ENCODE measurements at regions not wholly inside any gene's neighbourhood (a gene's known extent, or its start where the extent isn't known, plus 50 kb on each side); places are given as distances from the start of the nearest gene placed in this dataset.

DNA sequence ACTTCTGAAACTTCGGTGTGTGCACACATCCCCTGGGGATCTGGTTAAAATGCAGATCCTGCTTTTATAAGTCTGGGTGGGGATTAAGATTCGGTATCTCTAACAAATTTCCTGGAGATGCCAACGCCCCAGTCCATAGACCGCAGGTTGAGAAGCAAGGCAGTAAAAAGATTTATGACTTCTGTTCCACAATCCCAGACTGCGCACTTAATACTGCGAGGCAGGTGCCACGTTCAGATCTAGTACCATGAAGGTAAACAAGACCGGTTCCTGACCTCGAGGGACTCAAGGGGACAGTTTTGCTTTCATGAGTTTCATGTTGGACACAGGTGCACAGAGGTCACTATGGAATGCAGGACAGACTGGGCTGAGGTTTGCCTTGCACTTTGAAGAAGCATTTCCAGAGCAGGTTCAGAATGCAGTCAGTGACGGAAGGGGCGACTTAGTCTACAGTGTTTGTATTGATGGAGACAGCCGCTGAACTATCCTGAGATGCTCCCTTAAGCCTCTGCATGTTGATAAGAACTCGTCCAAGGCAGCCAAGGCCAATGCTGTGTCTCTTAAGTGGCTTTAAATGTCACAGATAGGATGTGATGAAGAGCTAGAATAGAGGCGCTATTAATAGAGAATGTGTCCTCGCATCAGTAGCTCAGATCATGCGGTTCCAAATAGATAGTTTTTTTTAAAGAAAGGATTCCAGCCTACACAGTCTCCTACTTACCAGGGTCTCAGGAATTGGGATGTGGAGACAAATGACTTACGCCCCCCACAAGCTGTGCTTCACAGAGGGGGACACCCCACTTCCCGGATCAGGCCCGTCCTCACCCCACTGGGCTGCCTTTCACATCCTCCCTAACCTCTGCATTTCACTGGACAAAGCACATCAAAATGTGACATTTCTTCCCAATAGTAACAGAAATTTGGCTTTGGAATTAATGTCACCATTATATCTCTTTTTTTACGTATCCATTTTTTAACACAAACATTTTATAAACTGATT, 97.1 kb upstream of the IRS2 start:
- no peak overlapping the region for H3K4me3 ChIP-seq (ENCODE audit: low read depth, low read length)
- no peak for DNase-seq (ENCODE audit: low read depth)
- TF ChIP-seq, protein P1, sequence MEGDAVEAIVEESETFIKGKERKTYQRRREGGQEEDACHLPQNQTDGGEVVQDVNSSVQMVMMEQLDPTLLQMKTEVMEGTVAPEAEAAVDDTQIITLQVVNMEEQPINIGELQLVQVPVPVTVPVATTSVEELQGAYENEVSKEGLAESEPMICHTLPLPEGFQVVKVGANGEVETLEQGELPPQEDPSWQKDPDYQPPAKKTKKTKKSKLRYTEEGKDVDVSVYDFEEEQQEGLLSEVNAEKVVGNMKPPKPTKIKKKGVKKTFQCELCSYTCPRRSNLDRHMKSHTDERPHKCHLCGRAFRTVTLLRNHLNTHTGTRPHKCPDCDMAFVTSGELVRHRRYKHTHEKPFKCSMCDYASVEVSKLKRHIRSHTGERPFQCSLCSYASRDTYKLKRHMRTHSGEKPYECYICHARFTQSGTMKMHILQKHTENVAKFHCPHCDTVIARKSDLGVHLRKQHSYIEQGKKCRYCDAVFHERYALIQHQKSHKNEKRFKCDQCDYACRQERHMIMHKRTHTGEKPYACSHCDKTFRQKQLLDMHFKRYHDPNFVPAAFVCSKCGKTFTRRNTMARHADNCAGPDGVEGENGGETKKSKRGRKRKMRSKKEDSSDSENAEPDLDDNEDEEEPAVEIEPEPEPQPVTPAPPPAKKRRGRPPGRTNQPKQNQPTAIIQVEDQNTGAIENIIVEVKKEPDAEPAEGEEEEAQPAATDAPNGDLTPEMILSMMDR (IDR thresholded peaks at IDR 0.05; ENCODE audit: control insufficient read depth, extremely low read depth, insufficient read depth): no peak

DNA sequence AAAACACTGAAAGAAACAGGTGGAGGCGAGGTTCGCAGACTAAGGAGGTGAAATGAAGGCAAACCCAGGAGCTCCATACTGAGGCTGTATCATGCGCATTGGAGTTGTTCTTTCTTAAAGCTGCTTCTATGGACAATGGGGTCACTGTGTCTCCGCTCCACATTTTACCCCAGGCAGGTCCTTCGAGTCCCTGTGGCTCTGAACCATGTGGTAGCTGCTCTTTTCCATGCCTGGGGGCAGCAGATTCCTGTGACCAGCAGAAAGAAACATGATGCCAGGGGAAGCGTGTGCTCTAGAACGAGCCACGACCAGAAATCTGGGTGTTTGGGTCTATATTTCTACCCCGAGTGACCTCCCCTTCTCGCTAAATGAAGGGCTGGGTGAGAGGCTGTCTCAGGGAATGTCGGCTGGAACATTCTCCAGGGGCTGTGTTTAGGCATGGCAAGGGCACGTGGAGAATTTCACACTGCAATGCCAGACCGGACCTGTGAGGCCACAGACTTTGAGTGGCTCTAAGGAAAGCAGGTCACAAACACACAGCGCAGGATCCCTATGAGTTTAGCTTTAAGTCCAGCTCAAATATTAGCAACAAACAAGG, 95.7 kb upstream of the IRS2 start:
- TF ChIP-seq, protein P1 (IDR thresholded peaks at IDR 0.05; ENCODE audit: control insufficient read depth, extremely low read depth, insufficient read depth): no peak
- no peak overlapping the region for H3K4me3 ChIP-seq (ENCODE audit: low read depth, low read length)
- DNase-seq (ENCODE audit: low read depth): no peak

DNA sequence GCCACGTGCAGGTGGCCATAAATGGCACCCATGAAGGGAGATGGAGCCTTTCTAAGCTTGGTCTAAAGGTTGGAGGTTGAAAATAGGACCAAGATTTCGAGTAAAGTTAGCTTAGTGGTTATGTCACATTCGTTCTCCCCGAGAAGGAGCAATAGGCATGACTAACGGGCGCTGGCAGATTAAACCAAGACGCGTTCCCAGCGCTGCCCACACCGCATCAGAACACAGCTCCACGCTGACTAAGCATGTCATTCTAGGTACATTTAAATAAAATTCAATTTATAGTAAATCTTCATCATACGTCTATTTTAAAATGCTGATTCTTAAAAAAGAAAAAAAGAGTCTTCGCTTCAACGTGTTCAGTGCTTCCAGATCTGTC, 95.0 kb upstream of the IRS2 start:
- TF ChIP-seq, protein P1 (IDR thresholded peaks at IDR 0.05; ENCODE audit: control insufficient read depth, extremely low read depth, insufficient read depth): no peak
- H3K4me3 ChIP-seq (ENCODE audit: low read depth, low read length): no peak overlapping the region
- no peak for DNase-seq (ENCODE audit: low read depth)

DNA sequence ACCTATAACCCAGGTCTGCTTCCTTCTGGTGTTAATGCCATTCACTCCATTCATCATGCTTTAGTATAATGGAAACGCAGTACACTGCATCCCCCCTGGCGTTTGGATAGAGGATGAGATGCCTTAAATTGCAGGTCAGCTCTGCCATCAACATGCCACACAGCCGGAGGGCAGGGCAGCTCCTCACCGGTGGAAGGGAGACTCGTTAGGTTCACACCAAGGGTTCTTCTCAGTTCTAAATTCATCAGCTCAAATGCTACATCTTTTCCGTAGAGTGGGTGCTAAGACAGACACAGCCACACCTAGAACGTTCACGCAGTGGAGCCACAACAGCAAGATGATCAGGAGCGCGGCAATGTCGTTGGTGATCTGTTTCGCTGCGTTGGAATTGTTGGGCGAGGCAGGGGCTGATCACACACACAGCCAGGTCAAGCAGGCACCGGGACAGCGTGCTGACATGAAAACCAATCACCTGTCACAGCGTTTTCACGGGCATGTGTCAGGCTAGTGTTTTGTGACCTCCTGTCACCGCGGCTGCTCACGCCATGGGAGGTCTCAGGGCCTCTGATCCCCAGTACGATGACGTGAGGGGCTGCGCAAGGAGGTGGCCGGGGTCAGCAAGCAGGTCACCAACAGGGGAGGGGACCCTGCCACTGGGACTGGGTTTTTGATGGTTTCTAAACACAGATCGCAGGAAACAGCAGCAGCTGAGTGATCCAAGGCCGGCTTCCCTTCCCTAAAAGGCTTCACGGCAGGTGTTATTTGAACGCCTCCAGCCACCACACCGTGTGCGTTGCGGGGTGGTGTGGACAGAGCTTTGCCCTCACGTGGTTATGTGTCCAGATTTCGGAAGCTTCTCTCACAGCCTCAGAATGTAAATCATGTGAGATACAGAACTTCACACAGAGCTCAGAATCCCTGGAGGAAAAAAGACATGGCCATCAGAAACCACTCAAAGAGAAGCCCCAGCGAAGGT, 94.3 kb upstream of the IRS2 start:
- no peak for DNase-seq (ENCODE audit: low read depth)
- TF ChIP-seq, protein P1 (IDR thresholded peaks at IDR 0.05; ENCODE audit: control insufficient read depth, extremely low read depth, insufficient read depth): no peak
- no peak overlapping the region for H3K4me3 ChIP-seq (ENCODE audit: low read depth, low read length)

DNA sequence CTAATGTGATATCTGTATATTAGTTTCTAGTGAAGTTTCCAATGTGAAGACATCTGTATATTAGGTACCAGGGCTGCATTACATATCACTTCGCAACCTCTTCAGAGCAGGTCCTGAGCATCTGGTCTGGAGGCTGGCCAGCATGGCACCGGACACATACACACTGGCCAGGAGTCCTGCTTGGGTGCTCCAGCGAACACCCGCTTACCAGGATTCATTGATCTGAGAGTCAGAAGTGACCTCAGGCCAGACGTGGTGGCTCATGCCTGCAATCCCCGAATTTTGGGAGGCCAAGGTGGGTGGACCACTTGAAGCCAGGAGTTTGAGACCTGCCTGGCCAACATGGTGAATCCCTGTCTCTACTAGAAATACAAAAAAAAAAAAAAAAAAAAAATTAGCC, 93.0 kb upstream of the IRS2 start:
- no peak for DNase-seq (ENCODE audit: low read depth)
- no peak overlapping the region for H3K4me3 ChIP-seq (ENCODE audit: low read depth, low read length)
- TF ChIP-seq, protein P1 (IDR thresholded peaks at IDR 0.05; ENCODE audit: control insufficient read depth, extremely low read depth, insufficient read depth): no peak

DNA sequence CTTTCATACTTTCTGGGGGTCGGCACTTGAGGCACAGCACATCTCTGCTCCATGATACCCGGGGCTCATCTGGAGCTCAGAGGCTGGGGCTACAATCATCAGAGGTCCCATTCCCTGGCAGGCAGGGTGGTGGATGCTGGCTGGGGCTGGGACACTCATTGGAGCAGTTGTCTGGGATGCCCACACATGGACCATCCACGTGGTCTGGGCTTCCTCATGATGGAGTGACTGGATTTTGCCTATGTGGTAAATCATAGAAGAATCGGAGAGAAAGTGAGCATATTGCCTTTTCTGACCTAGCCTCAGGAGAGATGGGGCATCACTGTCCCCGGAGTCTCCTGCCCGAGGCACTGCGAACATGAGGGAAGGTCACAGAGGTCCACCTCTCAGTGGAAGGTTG, 91.4 kb upstream of the IRS2 start:
- no peak for DNase-seq (ENCODE audit: low read depth)
- H3K4me3 ChIP-seq (ENCODE audit: low read depth, low read length): no peak overlapping the region
- TF ChIP-seq, protein P1 (IDR thresholded peaks at IDR 0.05; ENCODE audit: control insufficient read depth, extremely low read depth, insufficient read depth): no peak
